HG03135 (cell line): ENCODE measurements at regions not wholly inside any gene's neighbourhood (a gene's known extent, or its start where the extent isn't known, plus 50 kb on each side); places are given as distances from the start of the nearest gene placed in this dataset.

Experiments used
- ATAC-seq: cut with Tn5 transposase; IDR thresholded peaks from one replicate; pipeline ENCODE4 v1.9.1; 2021; ENCODE audit warnings: mild to moderate bottlenecking, moderate library complexity; ENCODE audit not compliant: unreplicated experiment

DNA sequence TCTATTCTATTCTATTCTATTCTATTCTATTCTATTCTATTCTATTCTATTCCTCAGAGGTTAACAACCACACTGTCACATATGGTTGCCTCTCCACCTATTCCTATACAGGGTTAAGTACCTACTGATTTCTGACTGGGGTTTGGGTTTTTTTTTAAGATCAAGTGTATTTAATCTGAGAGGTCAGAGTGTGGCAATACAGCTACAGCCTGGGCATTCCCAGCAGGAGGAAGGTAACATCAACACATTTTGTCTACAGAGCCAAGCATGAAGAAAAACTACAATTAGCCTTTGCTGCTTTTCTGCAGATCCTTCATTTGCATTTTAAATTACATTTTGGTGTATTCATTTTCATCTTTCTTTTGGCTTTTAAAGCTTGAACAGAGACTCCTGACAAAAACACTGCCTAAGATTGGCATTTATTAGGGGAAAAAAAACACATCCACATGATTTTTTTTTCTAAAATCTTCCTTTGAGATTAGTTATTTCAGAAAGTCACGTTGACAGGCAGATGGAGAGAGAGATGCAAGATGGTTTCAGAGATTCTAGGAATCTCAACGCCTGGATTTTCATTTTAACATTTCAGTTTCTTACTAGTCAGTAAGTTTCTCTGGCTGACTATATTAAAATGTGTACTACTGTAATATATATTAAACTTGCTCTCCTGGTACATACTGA, 255.9 kb upstream of the TET2 start:
- no peak for ATAC-seq

- no peak for ATAC-seq
Measured at GRCh38 chr4:104896660-104897645, 249.7 kb upstream of the TET2 start.

- no peak for ATAC-seq
Measured at GRCh38 chr4:104899863-104900262, 246.8 kb upstream of the TET2 start.

DNA sequence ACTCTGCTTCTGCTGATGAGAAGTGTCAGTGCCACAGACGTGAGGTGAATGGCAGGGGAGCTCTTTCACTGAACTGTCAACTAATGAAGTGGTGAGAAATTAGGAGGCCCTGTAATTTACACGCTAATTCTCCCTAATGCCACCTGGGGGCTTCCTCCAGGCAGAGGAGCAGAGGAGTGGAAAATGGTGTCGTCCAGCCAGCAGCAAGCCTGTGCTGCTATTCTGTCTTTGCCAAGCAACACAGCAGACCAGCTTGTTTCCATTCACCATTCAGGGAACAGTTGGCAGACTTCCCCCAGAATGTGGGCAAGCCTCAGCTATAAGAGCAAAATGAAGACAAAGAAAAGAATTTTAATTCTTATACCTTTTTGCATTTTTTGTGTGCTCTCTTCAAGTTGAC, 245.2 kb upstream of the TET2 start:
- no peak for ATAC-seq

DNA sequence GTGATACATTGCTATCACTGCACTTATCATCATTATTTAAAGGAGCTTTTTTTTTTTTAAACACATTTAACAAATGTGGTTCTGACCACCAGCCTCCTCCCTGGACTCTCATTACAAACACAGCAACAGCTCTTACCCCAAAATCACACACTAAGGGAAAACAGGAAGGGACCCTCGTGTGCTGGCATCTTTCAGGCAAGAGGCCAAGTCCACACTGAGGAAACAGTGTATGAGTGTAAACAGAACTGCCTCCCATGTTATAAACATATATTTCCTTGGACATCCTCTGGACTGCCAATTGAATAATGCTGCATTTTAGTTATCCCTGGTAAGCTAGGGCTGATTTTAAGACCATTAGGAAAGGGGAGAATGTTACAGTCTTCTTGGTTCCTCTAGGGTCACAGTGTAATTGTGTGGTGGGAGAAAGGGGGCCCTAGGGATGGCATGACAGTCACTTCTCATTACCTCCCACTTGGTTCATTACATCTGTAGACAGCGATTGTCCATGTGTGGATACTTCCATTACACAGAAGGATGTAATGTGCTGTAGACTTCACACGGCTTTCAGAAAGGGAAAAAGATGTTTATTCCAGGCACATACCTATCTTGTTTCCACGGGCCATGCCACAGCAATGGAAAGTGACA, 244.6 kb upstream of the TET2 start:
- no peak for ATAC-seq

- ATAC-seq, result no peak
Measured at GRCh38 chr4:104905065-104905464, 241.6 kb upstream of the TET2 start.

- ATAC-seq, result no peak
Measured at GRCh38 chr4:104905546-104905945, 241.1 kb upstream of the TET2 start.

DNA sequence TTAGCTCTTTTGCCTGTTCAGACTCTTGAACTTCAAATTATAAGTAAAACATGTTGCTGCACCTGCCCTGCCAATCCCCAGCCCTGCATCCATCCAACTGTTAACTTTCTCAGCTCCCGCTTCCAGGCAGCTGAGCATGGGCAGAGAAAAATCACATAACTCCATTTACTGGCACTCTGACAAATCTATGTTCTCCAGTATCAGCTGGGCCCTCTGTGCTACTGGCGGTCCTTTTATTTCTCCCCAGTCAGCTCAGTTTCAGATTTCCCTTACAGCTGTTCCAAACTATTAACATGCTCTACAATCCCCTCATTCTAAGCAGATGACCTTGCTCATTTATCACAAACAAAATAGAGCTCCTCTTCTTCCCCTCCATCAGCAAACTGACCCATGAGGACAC, 240.4 kb upstream of the TET2 start:
- no peak for ATAC-seq

DNA sequence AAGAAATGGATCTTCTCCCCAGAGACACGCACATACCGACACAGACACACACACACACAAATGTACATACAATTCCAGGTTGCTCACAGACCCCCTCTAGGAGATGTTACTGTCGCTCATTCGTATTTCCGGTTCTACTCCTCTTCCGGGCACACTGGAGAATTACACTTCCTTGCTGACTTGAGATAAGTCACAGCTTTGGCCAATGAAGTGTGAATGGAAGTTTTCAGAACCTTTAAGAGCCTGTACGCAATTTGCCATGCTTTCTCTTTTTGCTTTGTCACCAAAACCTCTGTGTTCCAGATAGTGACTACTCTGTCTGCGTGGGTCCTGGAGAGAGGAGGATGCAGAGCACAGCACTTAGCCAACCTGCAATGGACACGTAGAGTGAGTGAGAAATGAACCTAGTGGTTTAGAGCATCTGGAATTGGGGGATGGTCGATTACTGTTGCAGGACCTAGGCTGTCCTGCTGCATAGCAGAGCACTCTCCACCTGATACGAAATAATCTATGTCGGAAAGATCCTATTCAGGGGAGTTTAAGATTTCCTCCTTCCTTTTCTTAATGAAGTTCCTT, 239.5 kb upstream of the TET2 start:
- no peak for ATAC-seq

GRCh38 chr4:104907991-104908390, 238.7 kb upstream of the TET2 start:
- ATAC-seq, result no peak

GRCh38 chr4:104909376-104909775, 237.3 kb upstream of the TET2 start:
- no peak for ATAC-seq

DNA sequence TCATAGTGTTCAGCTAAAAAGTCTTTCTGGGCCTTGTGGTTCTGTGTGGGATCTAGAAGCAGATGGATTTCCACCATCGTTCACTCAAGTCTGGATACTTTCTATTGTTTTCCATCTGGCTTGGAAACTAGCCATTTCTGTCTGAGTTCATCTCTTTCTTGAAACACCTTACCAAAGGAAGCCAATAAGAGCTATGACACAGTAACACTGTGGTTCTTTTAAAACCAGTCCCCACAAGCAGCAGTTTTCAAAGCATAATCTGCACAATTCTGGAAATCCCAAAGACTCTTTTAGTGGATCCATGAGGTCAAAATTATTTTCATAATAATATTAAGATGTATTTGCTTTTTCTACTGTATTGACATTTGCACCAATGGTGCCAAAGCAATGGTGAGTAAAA, 234.2 kb upstream of the TET2 start:
- ATAC-seq, result no peak

- ATAC-seq, result no peak
Measured at GRCh38 chr4:104915373-104915772, 231.3 kb upstream of the TET2 start.

DNA sequence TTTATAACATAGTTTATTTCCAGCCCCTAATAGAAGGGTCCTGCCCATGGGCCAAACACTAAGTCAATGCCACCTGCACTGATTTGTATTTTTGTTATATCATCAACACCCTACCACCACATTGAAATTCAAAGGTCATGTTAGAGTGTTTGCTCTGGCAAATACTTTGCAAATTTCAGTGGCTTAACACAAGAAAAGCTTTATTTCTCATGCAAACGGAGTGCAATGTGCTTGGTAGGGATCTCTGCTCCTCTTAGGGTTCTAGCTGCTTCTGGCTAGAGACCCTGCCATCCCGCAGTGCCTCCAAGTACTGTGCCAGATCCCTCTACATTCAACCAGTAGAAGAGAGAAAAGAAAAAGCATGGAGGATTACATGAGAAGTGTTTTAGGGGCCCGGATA, 230.8 kb upstream of the TET2 start:
- ATAC-seq, result no peak

- no peak for ATAC-seq
Measured at GRCh38 chr4:104919406-104919805, 227.3 kb upstream of the TET2 start.

GRCh38 chr4:104930298-104930697, 216.4 kb upstream of the TET2 start:
- ATAC-seq, result no peak

DNA sequence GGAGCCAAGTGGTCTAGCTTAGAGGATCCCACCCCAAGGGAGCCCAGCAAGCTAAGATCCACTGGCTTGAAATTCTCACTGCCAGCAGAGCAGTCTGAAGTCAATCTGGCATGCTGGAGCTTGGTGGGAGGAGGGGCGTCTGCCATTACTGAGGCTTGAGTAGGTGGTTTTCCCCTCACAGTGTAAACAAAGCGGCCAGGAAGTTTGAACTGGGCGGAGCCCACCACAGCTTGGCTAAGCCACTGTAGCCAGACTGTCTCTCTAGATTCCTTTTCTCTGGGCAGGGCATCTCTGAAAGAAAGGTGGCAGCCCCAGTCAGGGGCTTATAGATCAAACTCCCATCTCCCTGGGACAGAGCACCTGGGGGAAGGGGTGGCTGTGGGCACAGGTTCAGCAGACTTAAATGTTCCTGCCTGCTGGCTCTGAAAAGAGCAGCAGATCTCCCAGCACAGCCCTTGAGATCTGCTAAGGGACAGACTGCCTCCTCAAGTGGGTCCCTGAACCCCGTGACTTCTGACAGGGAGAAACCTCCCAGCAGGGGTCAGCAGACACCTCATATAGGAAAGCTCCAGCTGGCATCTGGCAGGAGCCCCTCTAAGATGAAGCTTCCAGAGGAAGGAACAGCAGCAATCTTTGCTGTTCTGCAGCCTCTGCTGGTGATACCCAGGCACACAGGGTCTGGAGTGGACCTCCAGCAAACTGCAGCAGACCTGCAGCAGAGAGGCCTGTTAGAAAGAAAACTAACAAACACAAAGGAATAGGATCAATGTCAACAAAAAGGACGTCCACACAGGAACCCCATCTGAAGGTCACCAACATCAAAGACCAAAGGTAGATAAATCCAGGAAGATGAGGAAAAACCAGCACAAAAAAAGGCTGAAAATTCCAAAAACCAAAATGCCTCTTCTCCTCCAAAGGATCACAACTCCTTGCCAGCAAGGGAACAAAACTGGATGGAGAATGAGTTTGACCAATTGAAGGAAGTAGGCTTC, 215.6 kb upstream of the TET2 start:
- peak; percentile 71 for ATAC-seq

DNA sequence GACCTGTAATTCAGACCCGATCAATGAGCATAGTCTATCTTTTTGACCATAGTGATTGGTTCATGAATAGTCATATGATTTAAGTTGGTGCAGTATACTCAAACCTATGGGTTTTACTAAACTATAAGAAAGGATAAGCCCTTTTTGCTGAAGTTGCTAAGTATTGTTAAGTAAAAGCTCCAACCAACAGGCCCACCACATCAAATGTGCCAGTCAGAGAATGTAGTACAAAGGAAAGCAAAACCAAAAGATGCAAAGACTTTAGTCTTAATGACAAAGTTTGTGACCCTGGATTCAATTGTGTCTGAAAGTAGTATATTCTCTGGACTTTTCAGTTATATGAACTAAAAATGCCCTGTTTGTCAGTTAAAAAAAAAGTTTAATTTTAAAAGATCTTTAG, 208.1 kb upstream of the TET2 start:
- ATAC-seq, result no peak

- no peak for ATAC-seq
Measured at GRCh38 chr4:104940927-104941326, 205.7 kb upstream of the TET2 start.

DNA sequence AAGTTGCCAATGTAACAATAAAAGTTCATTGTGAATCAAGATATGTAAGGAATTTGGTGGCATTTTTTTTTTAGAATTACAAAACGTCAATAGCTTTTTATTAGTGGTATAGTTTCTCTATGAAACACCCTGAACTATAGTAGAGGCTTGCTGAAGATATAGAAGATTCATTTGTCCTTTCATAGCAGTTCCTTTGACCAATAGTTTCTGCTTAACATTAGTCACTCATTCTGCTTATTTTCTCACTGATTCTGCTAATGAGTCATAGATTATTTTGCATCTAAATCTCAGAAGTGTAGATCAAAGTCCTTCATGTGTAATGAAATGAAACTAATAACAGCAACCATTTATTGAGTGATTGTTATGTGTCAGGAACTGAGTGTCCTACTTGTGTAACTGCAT, 205.0 kb upstream of the TET2 start:
- peak; percentile 61 for ATAC-seq
